Lower lobe of right lung (tissue), 2 donors: ENCODE measurements at regions not wholly inside any gene's neighbourhood (a gene's known extent, or its start where the extent isn't known, plus 50 kb on each side); places are given as distances from the start of the nearest gene placed in this dataset.

Experiments used
- ATAC-seq, 2 donors: fragments of 200-7000 bp; cut with Tn5 transposase; one replicate each; pipeline ENCODE4 v1.9.1; 2020 to 2022; ENCODE audit warnings: mild to moderate bottlenecking in 2 of 2, moderate library complexity in 2 of 2
- DNase-seq: peaks from one replicate; pipeline ENCODE4 v3.0.0-alpha.2; 2020
- H3K27ac ChIP-seq: fragments of 200-600 bp; one replicate; pipeline ENCODE4 v1.8.0; 2022
- H3K27me3 ChIP-seq: fragments of 200-600 bp; one replicate; pipeline ENCODE4 v1.8.0; 2022; ENCODE audit warnings: low read depth
- H3K36me3 ChIP-seq: fragments of 200-600 bp; one replicate; pipeline ENCODE4 v1.8.0; 2022; ENCODE audit warnings: mild to moderate bottlenecking
- H3K4me1 ChIP-seq: fragments of 200-600 bp; one replicate; pipeline ENCODE4 v1.8.0; 2022
- H3K4me3 ChIP-seq: fragments of 200-600 bp; one replicate; pipeline ENCODE4 v1.8.0; 2022; ENCODE audit warnings: mild to moderate bottlenecking
- H3K9me3 ChIP-seq: fragments of 200-600 bp; one replicate; pipeline ENCODE4 v1.8.0; 2022
- CTCF ChIP-seq: fragments of 200-600 bp; IDR thresholded peaks from one replicate; pipeline ENCODE4 v1.8.0; 2022; ENCODE audit warnings: antibody characterized with exemption, mild to moderate bottlenecking
- intact Hi-C: fragments of 100-400 bp; cut with DNase I; formaldehyde crosslinking; loops from one replicate; pipeline ENCODE4 v1.11.0; 2022
- donor health status: DM: no; HTN: yes; CAD: no; lungs with severe emphysema.

- intact Hi-C loops = no loop called here
- Histone ChIP-seq H3K4me1 (no peaks in the 10 kb centered on the region), H3K27ac (no peak overlapping the region), H3K9me3 (no peaks in the 10 kb centered on the region), H3K36me3 (no peaks in the 10 kb centered on the region), H3K4me3 (no peak overlapping the region), H3K27me3 (no peaks in the 10 kb centered on the region)
- no peak for DNase-seq
- no peak for TF ChIP-seq CTCF
- no peak for ATAC-seq
These were observed 120.3 kb upstream of the UXS1 start for GRCh38 chr2:106314444-106314843.

- H3K4me3 ChIP-seq = no peak overlapping the region
- no peak overlapping the region for H3K27ac ChIP-seq
- intact Hi-C loops = no loop called here
- no peaks in the 10 kb centered on the region for H3K36me3 ChIP-seq
- DNase-seq (no peak), ATAC-seq (no peak)
- TF ChIP-seq CTCF = no peak
- no peaks in the 10 kb centered on the region for H3K27me3 ChIP-seq
- no peaks in the 10 kb centered on the region for H3K4me1 ChIP-seq
- no peaks in the 10 kb centered on the region for H3K9me3 ChIP-seq
These were observed 116.9 kb upstream of the UXS1 start for GRCh38 chr2:106311041-106311370.

GRCh38 chr2:106307860-106308259 is 113.8 kb upstream of the UXS1 start:
- no peak for ATAC-seq
- intact Hi-C loops = no loop called here
- no peak overlapping the region for H3K4me3 ChIP-seq

GRCh38 chr2:106306387-106306786 is 112.3 kb upstream of the UXS1 start:
- no peak for TF ChIP-seq CTCF
- H3K4me1 ChIP-seq = no peaks in the 10 kb centered on the region
- intact Hi-C loops = no loop called here
- H3K27ac ChIP-seq = no peak overlapping the region
- H3K4me3 ChIP-seq = no peak overlapping the region
- no peaks in the 10 kb centered on the region for H3K27me3 ChIP-seq
- H3K9me3 ChIP-seq = no peaks in the 10 kb centered on the region
- no peaks in the 10 kb centered on the region for H3K36me3 ChIP-seq
- ATAC-seq (no peak), DNase-seq (no peak)

More at GRCh38 chr2:106307860-106308259, 113.8 kb upstream of the UXS1 start:
- Histone ChIP-seq H3K4me1 (no peaks in the 10 kb centered on the region), H3K27ac (no peak overlapping the region), H3K9me3 (no peaks in the 10 kb centered on the region), H3K36me3 (no peaks in the 10 kb centered on the region), H3K27me3 (no peaks in the 10 kb centered on the region)
- no peak for TF ChIP-seq CTCF
- no peak for DNase-seq

GRCh38 chr2:106304612-106305184 is 110.6 kb upstream of the UXS1 start:
- no peak overlapping the region for H3K4me3 ChIP-seq
- H3K4me1 ChIP-seq = no peaks in the 10 kb centered on the region
- H3K27me3 ChIP-seq = no peaks in the 10 kb centered on the region
- no peaks in the 10 kb centered on the region for H3K9me3 ChIP-seq
- no peak overlapping the region for H3K27ac ChIP-seq
- ATAC-seq (no peak), DNase-seq (no peak)
- no peaks in the 10 kb centered on the region for H3K36me3 ChIP-seq
- intact Hi-C loops = no loop called here
- TF ChIP-seq CTCF = no peak

GRCh38 chr2:106299696-106300095 is 105.6 kb upstream of the UXS1 start:
- H3K27ac ChIP-seq = no peak overlapping the region
- intact Hi-C loops = no loop called here
- peak in 1 of 2 donors; percentile 23 for ATAC-seq

More at GRCh38 chr2:106299696-106300095, 105.6 kb upstream of the UXS1 start:
- H3K36me3 ChIP-seq = no peaks in the 10 kb centered on the region
- no peaks in the 10 kb centered on the region for H3K27me3 ChIP-seq
- TF ChIP-seq CTCF = no peak
- H3K4me1 ChIP-seq = no peaks in the 10 kb centered on the region
- no peaks in the 10 kb centered on the region for H3K9me3 ChIP-seq
- DNase-seq = no peak
- no peak overlapping the region for H3K4me3 ChIP-seq
